K562 (cell line): ENCODE measurements at regions not wholly inside any gene's neighbourhood (a gene's known extent, or its start where the extent isn't known, plus 50 kb on each side); places are given as distances from the start of the nearest gene placed in this dataset.

Source experiments
- ATAC-seq: fragments of 200-7000 bp; cut with Tn5 transposase; 3 replicates; pipeline ENCODE4 v1.9.1; 2020; ENCODE audit warnings: moderate library complexity
- BruUV-seq: library from RNA; stranded (reverse); fragments of 400-500 nt; replicated peaks from 2 replicates; lab custom pipeline; 2021; lab: Mats Ljungman, UMichigan
- CTCF ChIA-PET: fragments of 300-600 bp; formaldehyde crosslinking; extraction: SDS; loops from one replicate; lab custom pipeline; 2021; ENCODE audit warnings: low intra/inter-chr PET ratio; lab: Yijun Ruan, JAX
- POLR2A ChIA-PET: fragments of 300-600, 350-650 bp; sonication (Branson Sonifier 250); formaldehyde crosslinking; extraction: SDS; loops from one replicate; lab custom pipeline; 2021; ENCODE audit warnings: antibody characterized with exemption, inconsistent platforms; lab: Yijun Ruan, JAX
- DNase-seq, 4 experiments: peaks; one replicate each; pipeline versions ENCODE4 v3.0.0 to v3.0.0-alpha.2; 2011 to 2018; ENCODE audit warnings: low spot score in 3 of 4, mixed read lengths in 3 of 4; ENCODE audit errors: extremely low read depth in 1 of 4
- FAIRE-seq: peaks from 2 replicates; lab custom pipeline; 2011; peaks lifted over from hg19 to GRCh38; lab: Jason Lieb, UNC
- H2AFZ ChIP-seq: 2 replicates; pipeline ENCODE4 v1.6.0; 2011; ENCODE audit warnings: low read depth, low read length, control low read depth, inconsistent platforms
- H3K27ac ChIP-seq: fragments of 200-600 bp; 3 replicates; pipeline ENCODE4 v1.8.0; 2011; ENCODE audit warnings: low read depth, mild to moderate bottlenecking, control low read depth, inconsistent platforms, low read length, moderate library complexity, mixed read lengths; ENCODE audit errors: extremely low read depth
- H3K27me3 ChIP-seq, 2 experiments: fragments of 300-600 bp in 1 of 2; 2 replicates in 1 of 2; 3 replicates in 1 of 2; pipeline versions ENCODE4 v1.6.0 to v1.8.0; 2011; ENCODE audit warnings: inconsistent platforms in 2 of 2, low read length in 2 of 2, mild to moderate bottlenecking in 1 of 2, mixed read lengths in 1 of 2, moderate library complexity in 1 of 2; ENCODE audit not compliant: control insufficient read depth in 2 of 2, insufficient read depth in 2 of 2
- H3K36me3 ChIP-seq: fragments of 300-600 bp; 3 replicates; pipeline ENCODE4 v1.8.0; 2011; ENCODE audit warnings: mild to moderate bottlenecking, low read length, inconsistent platforms; ENCODE audit not compliant: control insufficient read depth, insufficient read depth
- H3K4me1 ChIP-seq, 2 experiments: fragments of 200-600 bp in 1 of 2; replicated peaks in 1 of 2; 2 replicates in 1 of 2; 3 replicates in 1 of 2; pipeline versions ENCODE4 v1.5.1 to v1.8.0; 2011; ENCODE audit warnings: inconsistent platforms in 2 of 2, low read length in 2 of 2, mild to moderate bottlenecking in 1 of 2, mixed read lengths in 1 of 2, moderate library complexity in 1 of 2; ENCODE audit not compliant: control insufficient read depth in 2 of 2, insufficient read depth in 2 of 2
- H3K4me2 ChIP-seq: 2 replicates; pipeline ENCODE4 v1.6.1; 2011; ENCODE audit warnings: low read length, control low read depth, inconsistent platforms, mixed read lengths; ENCODE audit not compliant: insufficient read depth
- H3K4me3 ChIP-seq: fragments of 200-600 bp; sonication (generic), shearing (Covaris generic); 2 replicates; pipeline ENCODE4 v1.5.1; 2016; ENCODE audit warnings: control low read depth, inconsistent platforms
- H3K79me2 ChIP-seq: fragments of 200-600 bp; 3 replicates; pipeline ENCODE4 v1.8.0; 2011; ENCODE audit warnings: low read length, inconsistent platforms; ENCODE audit not compliant: control insufficient read depth, insufficient read depth
- H3K9ac ChIP-seq, 2 experiments: 2 replicates each; pipeline versions ENCODE4 v1.6.0 to v1.6.1; 2011; ENCODE audit warnings: low read depth in 2 of 2, low read length in 2 of 2, control low read depth in 1 of 2, inconsistent platforms in 1 of 2, mild to moderate bottlenecking in 1 of 2, mixed read lengths in 1 of 2; ENCODE audit not compliant: insufficient read depth in 1 of 2
- H3K9me1 ChIP-seq: one replicate; pipeline ENCODE4 v1.6.0; 2011; ENCODE audit warnings: inconsistent platforms, mild to moderate bottlenecking, low read length, moderate library complexity; ENCODE audit not compliant: control insufficient read depth, insufficient read depth
- H3K9me3 ChIP-seq: replicated peaks from 2 replicates; pipeline ENCODE4 v1.5.1; 2011; ENCODE audit warnings: low read depth, low read length, inconsistent platforms; ENCODE audit not compliant: control insufficient read depth, insufficient read depth
- H4K20me1 ChIP-seq: replicated peaks from 2 replicates; pipeline ENCODE4 v1.6.1; 2011; ENCODE audit warnings: low read length, inconsistent platforms, mixed read lengths; ENCODE audit not compliant: control insufficient read depth, insufficient read depth
- BCL6 ChIP-seq: fragments of 250-450 bp; sonication (Bioruptor Pico); IDR thresholded peaks from 2 replicates; pipeline ENCODE4 v1.4.0; 2020
- HCFC1 ChIP-seq: IDR thresholded peaks from 2 replicates; pipeline ENCODE4 v1.6.1; 2012; ENCODE audit warnings: low read depth, low read length, improper control_type of control experiment
- POLR2AphosphoS5 ChIP-seq: IDR thresholded peaks from 2 replicates; pipeline ENCODE4 v1.6.1; 2011; ENCODE audit warnings: mild to moderate bottlenecking, low read depth, low read length, moderate library complexity; ENCODE audit not compliant: control insufficient read depth, insufficient read depth
- ZBTB12 ChIP-seq: fragments of 250-450 bp; sonication (Bioruptor Pico); IDR thresholded peaks from 2 replicates; pipeline ENCODE4 v1.4.0; 2020
- ZFP1 ChIP-seq: fragments of 450-650 bp; formaldehyde crosslinking; IDR thresholded peaks from 2 replicates; pipeline ENCODE4 v1.4.0; 2020; ENCODE audit warnings: mild to moderate bottlenecking, mixed read lengths
- ZNF347 ChIP-seq: fragments of 450-650 bp; formaldehyde crosslinking; IDR thresholded peaks from 2 replicates; pipeline ENCODE4 v1.4.0; 2020; ENCODE audit warnings: low read depth, mild to moderate bottlenecking, moderate library complexity
- WGBS: fragments of 100-300 bp; shearing (Covaris generic); methylation state at CpG from one replicate; pipeline ENCODE4 v1.1.6; 2016; ENCODE audit warnings: low coverage, mixed read lengths; ENCODE audit not compliant: insufficient coverage; ENCODE audit errors: missing lambda C conversion rate; 5-methylcytosine and 5-hydroxymethylcytosine counted together
- in situ Hi-C: fragments of 300-500 bp; cut with MboI; formaldehyde crosslinking; loops from 4 replicates; pipeline ENCODE4 v1.15.0; 2018; ENCODE audit warnings: inconsistent platforms, mixed read lengths
- intact Hi-C: fragments of 100-400 bp; cut with micrococcal nuclease; formaldehyde crosslinking; loops from 2 replicates; pipeline ENCODE4 v1.14.2; 2022
- TF ChIP-seq, protein P1 (sequence below), 3 experiments: fragments of 200-800 bp in 1 of 3; fragments of 250-450 bp in 1 of 3; fragments of 450-650 bp in 1 of 3; sonication (Bioruptor Pico) in 1 of 3; sonication (Bioruptor generic) in 1 of 3; formaldehyde crosslinking in 1 of 3; IDR thresholded peaks; 2 replicates each; pipeline versions ENCODE4 v1.6.1 to v1.8.0; 2016 to 2022; ENCODE audit warnings: mild to moderate bottlenecking in 2 of 3, missing genetic modification characterization in 2 of 3, missing compliant biosample characterization in 1 of 3, moderate library complexity in 1 of 3

- no peak for ATAC-seq
- Histone ChIP-seq H3K4me2 (no peak overlapping the region), H3K79me2 (no peaks in the 10 kb centered on the region), H3K9ac (no peak overlapping the region), H4K20me1 (no peaks in the 10 kb centered on the region), H2AFZ (no peak overlapping the region), H3K27ac (no peak overlapping the region), H3K9me1 (no peaks in the 10 kb centered on the region), H3K36me3 (no peaks in the 10 kb centered on the region), H3K27me3 (no peaks in the 10 kb centered on the region), H3K4me1 (no peaks in the 10 kb centered on the region), H3K9me3 (peaks cover 2% of the 10 kb centered on the region; the same call in 1 of the 2 replicates), H3K4me3 (no peak overlapping the region)
- ChIA-PET CTCF (no interaction called here), POLR2A (no interaction called here)
- TF ChIP-seq, protein P1, sequence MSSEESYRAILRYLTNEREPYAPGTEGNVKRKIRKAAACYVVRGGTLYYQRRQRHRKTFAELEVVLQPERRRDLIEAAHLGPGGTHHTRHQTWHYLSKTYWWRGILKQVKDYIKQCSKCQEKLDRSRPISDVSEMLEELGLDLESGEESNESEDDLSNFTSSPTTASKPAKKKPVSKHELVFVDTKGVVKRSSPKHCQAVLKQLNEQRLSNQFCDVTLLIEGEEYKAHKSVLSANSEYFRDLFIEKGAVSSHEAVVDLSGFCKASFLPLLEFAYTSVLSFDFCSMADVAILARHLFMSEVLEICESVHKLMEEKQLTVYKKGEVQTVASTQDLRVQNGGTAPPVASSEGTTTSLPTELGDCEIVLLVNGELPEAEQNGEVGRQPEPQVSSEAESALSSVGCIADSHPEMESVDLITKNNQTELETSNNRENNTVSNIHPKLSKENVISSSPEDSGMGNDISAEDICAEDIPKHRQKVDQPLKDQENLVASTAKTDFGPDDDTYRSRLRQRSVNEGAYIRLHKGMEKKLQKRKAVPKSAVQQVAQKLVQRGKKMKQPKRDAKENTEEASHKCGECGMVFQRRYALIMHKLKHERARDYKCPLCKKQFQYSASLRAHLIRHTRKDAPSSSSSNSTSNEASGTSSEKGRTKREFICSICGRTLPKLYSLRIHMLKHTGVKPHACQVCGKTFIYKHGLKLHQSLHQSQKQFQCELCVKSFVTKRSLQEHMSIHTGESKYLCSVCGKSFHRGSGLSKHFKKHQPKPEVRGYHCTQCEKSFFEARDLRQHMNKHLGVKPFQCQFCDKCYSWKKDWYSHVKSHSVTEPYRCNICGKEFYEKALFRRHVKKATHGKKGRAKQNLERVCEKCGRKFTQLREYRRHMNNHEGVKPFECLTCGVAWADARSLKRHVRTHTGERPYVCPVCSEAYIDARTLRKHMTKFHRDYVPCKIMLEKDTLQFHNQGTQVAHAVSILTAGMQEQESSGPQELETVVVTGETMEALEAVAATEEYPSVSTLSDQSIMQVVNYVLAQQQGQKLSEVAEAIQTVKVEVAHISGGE (CRISPR knock-in tag; IDR thresholded peaks at IDR 0.05) = no peak
- TF ChIP-seq POLR2AphosphoS5 = no peak
- TF ChIP-seq ZFP1 (CRISPR knock-in tag) = no peak
- no peak for TF ChIP-seq HCFC1
- TF ChIP-seq BCL6 (CRISPR knock-in tag) = no peak
- no peak for TF ChIP-seq ZBTB12
- TF ChIP-seq ZNF347 (CRISPR knock-in tag) = no peak
- WGBS = 3% methylated on average over 2 of the region's 2 CpGs
- in situ Hi-C loops (no loop called here), intact Hi-C loops (no loop called here)
- DNase-seq = no peak
- no peak for FAIRE-seq
- BruUV-seq = no TSS peak
Observed at GRCh38 chr2:153156743-153157142, 321.8 kb downstream of the RPRM start.
